ENCODE measurements at regions not wholly inside any gene's neighbourhood (a gene's known extent, or its start where the extent isn't known, plus 50 kb on each side); places are given as distances from the start of the nearest gene placed in this dataset.

GRCh38 chr5:71865665-71866320 is 146.7 kb downstream of the CARTPT start:
- Histone ChIP-seq H3K27me3 (ENCODE audit: control insufficient read depth, insufficient read depth, low read length) (no peaks in the 10 kb centered on the region), H3K36me3 (replicated peaks; ENCODE audit: control insufficient read depth, insufficient read depth, low read length) (no peaks in the 10 kb centered on the region), H3K4me3 (ENCODE audit: insufficient read depth, low read depth, low read length) (no peak overlapping the region)
- no peak for DNase-seq

GRCh38 chr5:71872311-71872864 is 153.3 kb downstream of the CARTPT start:
- Histone ChIP-seq H3K27me3 (ENCODE audit: control insufficient read depth, insufficient read depth, low read length) (no peaks in the 10 kb centered on the region), H3K4me3 (ENCODE audit: insufficient read depth, low read depth, low read length) (no peak overlapping the region), H3K36me3 (replicated peaks; ENCODE audit: control insufficient read depth, insufficient read depth, low read length) (no peaks in the 10 kb centered on the region)
- no peak for DNase-seq

GRCh38 chr5:71873191-71873591 is 154.1 kb downstream of the CARTPT start:
- DNase-seq, result no peak
- Histone ChIP-seq H3K36me3 (replicated peaks; ENCODE audit: control insufficient read depth, insufficient read depth, low read length) (no peaks in the 10 kb centered on the region), H3K4me3 (ENCODE audit: insufficient read depth, low read depth, low read length) (no peak overlapping the region), H3K27me3 (ENCODE audit: control insufficient read depth, insufficient read depth, low read length) (no peaks in the 10 kb centered on the region)

- DNase-seq, result no peak
These were observed 155.4 kb downstream of the CARTPT start for GRCh38 chr5:71874521-71874920.

GRCh38 chr5:71877511-71877910 is 158.4 kb downstream of the CARTPT start:
- no peaks in the 10 kb centered on the region for H3K36me3 ChIP-seq (replicated peaks; ENCODE audit: control insufficient read depth, insufficient read depth, low read length)
- no peak for DNase-seq
- no peaks in the 10 kb centered on the region for H3K27me3 ChIP-seq (ENCODE audit: control insufficient read depth, insufficient read depth, low read length)
- H3K4me3 ChIP-seq (ENCODE audit: insufficient read depth, low read depth, low read length), result no peak overlapping the region

More at GRCh38 chr5:71874521-71874920, 155.4 kb downstream of the CARTPT start:
- Histone ChIP-seq H3K36me3 (replicated peaks; ENCODE audit: control insufficient read depth, insufficient read depth, low read length) (no peaks in the 10 kb centered on the region), H3K4me3 (ENCODE audit: insufficient read depth, low read depth, low read length) (no peak overlapping the region), H3K27me3 (ENCODE audit: control insufficient read depth, insufficient read depth, low read length) (no peaks in the 10 kb centered on the region)

GRCh38 chr5:71880536-71880935 is 161.5 kb downstream of the CARTPT start:
- H3K27me3 ChIP-seq (ENCODE audit: control insufficient read depth, insufficient read depth, low read length), result no peaks in the 10 kb centered on the region
- H3K36me3 ChIP-seq (replicated peaks; ENCODE audit: control insufficient read depth, insufficient read depth, low read length), result no peaks in the 10 kb centered on the region
- no peak overlapping the region for H3K4me3 ChIP-seq (ENCODE audit: insufficient read depth, low read depth, low read length)
- no peak for DNase-seq

- Histone ChIP-seq H3K4me3 (ENCODE audit: insufficient read depth, low read depth, low read length) (no peak overlapping the region), H3K36me3 (replicated peaks; ENCODE audit: control insufficient read depth, insufficient read depth, low read length) (no peaks in the 10 kb centered on the region), H3K27me3 (ENCODE audit: control insufficient read depth, insufficient read depth, low read length) (no peaks in the 10 kb centered on the region)
- DNase-seq, result no peak
These were observed 164.0 kb downstream of the CARTPT start for GRCh38 chr5:71882826-71883741.

GRCh38 chr5:71883742-71884103 is 164.6 kb downstream of the CARTPT start:
- no peaks in the 10 kb centered on the region for H3K36me3 ChIP-seq (replicated peaks; ENCODE audit: control insufficient read depth, insufficient read depth, low read length)
- H3K27me3 ChIP-seq (ENCODE audit: control insufficient read depth, insufficient read depth, low read length), result no peaks in the 10 kb centered on the region
- no peak for DNase-seq
- H3K4me3 ChIP-seq (ENCODE audit: insufficient read depth, low read depth, low read length), result no peak overlapping the region

- no peak for DNase-seq
- Histone ChIP-seq H3K36me3 (replicated peaks; ENCODE audit: control insufficient read depth, insufficient read depth, low read length) (no peaks in the 10 kb centered on the region), H3K4me3 (ENCODE audit: insufficient read depth, low read depth, low read length) (no peak overlapping the region), H3K27me3 (ENCODE audit: control insufficient read depth, insufficient read depth, low read length) (no peaks in the 10 kb centered on the region)
These were observed 165.9 kb downstream of the CARTPT start for GRCh38 chr5:71884926-71885325.

- no peaks in the 10 kb centered on the region for H3K27me3 ChIP-seq (ENCODE audit: control insufficient read depth, insufficient read depth, low read length)
- DNase-seq, result no peak
- H3K4me3 ChIP-seq (ENCODE audit: insufficient read depth, low read depth, low read length), result no peak overlapping the region
- no peaks in the 10 kb centered on the region for H3K36me3 ChIP-seq (replicated peaks; ENCODE audit: control insufficient read depth, insufficient read depth, low read length)
These were observed 167.3 kb downstream of the CARTPT start for GRCh38 chr5:71886406-71886805.

- Histone ChIP-seq H3K27me3 (ENCODE audit: control insufficient read depth, insufficient read depth, low read length) (no peaks in the 10 kb centered on the region), H3K36me3 (replicated peaks; ENCODE audit: control insufficient read depth, insufficient read depth, low read length) (no peaks in the 10 kb centered on the region), H3K4me3 (ENCODE audit: insufficient read depth, low read depth, low read length) (no peak overlapping the region)
- DNase-seq, result peak; percentile 64
These were observed 168.6 kb downstream of the CARTPT start for GRCh38 chr5:71887680-71888079.

- no peak for DNase-seq
- Histone ChIP-seq H3K4me3 (ENCODE audit: insufficient read depth, low read depth, low read length) (no peak overlapping the region), H3K36me3 (replicated peaks; ENCODE audit: control insufficient read depth, insufficient read depth, low read length) (no peaks in the 10 kb centered on the region), H3K27me3 (ENCODE audit: control insufficient read depth, insufficient read depth, low read length) (no peaks in the 10 kb centered on the region)
These were observed 172.3 kb downstream of the CARTPT start for GRCh38 chr5:71891406-71891805.

- DNase-seq, result no peak
These were observed 172.8 kb downstream of the CARTPT start for GRCh38 chr5:71891856-71892255.

GRCh38 chr5:71892641-71893365 is 173.7 kb downstream of the CARTPT start:
- no peak overlapping the region for H3K4me3 ChIP-seq (ENCODE audit: insufficient read depth, low read depth, low read length)
- H3K27me3 ChIP-seq (ENCODE audit: control insufficient read depth, insufficient read depth, low read length), result no peaks in the 10 kb centered on the region
- DNase-seq, result no peak
- H3K36me3 ChIP-seq (replicated peaks; ENCODE audit: control insufficient read depth, insufficient read depth, low read length), result no peaks in the 10 kb centered on the region

More at GRCh38 chr5:71891856-71892255, 172.8 kb downstream of the CARTPT start:
- Histone ChIP-seq H3K4me3 (ENCODE audit: insufficient read depth, low read depth, low read length) (no peak overlapping the region), H3K27me3 (ENCODE audit: control insufficient read depth, insufficient read depth, low read length) (no peaks in the 10 kb centered on the region), H3K36me3 (replicated peaks; ENCODE audit: control insufficient read depth, insufficient read depth, low read length) (no peaks in the 10 kb centered on the region)
